ENCODE measurements at regions not wholly inside any gene's neighbourhood (a gene's known extent, or its start where the extent isn't known, plus 50 kb on each side); places are given as distances from the start of the nearest gene placed in this dataset.

DNA sequence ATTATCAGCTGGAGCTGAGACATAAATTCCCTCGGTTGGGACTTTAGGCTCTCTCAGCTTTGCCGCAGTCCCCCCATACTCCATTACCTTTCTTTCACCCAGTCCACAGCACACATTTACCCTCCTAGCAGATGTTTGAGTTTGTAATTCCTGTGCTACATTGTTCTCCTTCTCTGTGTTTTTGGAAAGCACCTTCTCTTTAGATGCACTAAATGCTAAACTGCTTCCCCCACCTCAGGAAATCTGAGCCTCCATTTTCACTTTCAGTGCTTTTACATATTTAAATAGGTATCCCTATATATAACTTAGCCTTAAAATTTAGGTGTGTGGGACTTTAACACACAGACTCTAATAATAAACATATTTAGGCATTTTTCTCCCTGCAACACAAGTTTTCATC is 356.9 kb downstream of the NFIB start:
- Mint-ChIP-seq H3K4me3 (no peak overlapping the region), H3K27ac (no peak overlapping the region), H3K36me3 (ENCODE audit: low read depth) (no peaks in the 10 kb centered on the region), H3K9me3 (no peaks in the 10 kb centered on the region), H3K4me1 (peaks cover 6% of the 10 kb centered on the region), H3K27me3 (ENCODE audit: insufficient read depth) (no peaks in the 10 kb centered on the region)
- TF ChIP-seq, protein P1, sequence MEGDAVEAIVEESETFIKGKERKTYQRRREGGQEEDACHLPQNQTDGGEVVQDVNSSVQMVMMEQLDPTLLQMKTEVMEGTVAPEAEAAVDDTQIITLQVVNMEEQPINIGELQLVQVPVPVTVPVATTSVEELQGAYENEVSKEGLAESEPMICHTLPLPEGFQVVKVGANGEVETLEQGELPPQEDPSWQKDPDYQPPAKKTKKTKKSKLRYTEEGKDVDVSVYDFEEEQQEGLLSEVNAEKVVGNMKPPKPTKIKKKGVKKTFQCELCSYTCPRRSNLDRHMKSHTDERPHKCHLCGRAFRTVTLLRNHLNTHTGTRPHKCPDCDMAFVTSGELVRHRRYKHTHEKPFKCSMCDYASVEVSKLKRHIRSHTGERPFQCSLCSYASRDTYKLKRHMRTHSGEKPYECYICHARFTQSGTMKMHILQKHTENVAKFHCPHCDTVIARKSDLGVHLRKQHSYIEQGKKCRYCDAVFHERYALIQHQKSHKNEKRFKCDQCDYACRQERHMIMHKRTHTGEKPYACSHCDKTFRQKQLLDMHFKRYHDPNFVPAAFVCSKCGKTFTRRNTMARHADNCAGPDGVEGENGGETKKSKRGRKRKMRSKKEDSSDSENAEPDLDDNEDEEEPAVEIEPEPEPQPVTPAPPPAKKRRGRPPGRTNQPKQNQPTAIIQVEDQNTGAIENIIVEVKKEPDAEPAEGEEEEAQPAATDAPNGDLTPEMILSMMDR (conservative IDR thresholded peaks at IDR 0.05) = no peak
- Histone ChIP-seq H3K36me3 (ENCODE audit: control insufficient read depth, insufficient read depth, low read length) (no peaks in the 10 kb centered on the region), H3K4me1 (ENCODE audit: control insufficient read depth, insufficient read depth, low read length) (no peaks in the 10 kb centered on the region), H3K4me3 (ENCODE audit: low read length) (no peak overlapping the region), H3K9me3 (ENCODE audit: control insufficient read depth, low read length) (no peaks in the 10 kb centered on the region), H3K27ac (ENCODE audit: low read depth, low read length) (no peak overlapping the region), H3K9ac (ENCODE audit: extremely low read depth, low read length, poor library complexity, severe bottlenecking) (no peak overlapping the region), H3K27me3 (ENCODE audit: control insufficient read depth, insufficient read depth, low read length, poor library complexity, severe bottlenecking) (no peaks in the 10 kb centered on the region)
- no peak for DNase-seq
- 87% methylated on average over 2 of the region's 2 CpGs; no CpG with 5 or more reads in 1 of the 2 experiments for WGBS, 2 experiments (ENCODE audit: insufficient coverage in 1 of 2, insufficient read length in 1 of 2)

DNA sequence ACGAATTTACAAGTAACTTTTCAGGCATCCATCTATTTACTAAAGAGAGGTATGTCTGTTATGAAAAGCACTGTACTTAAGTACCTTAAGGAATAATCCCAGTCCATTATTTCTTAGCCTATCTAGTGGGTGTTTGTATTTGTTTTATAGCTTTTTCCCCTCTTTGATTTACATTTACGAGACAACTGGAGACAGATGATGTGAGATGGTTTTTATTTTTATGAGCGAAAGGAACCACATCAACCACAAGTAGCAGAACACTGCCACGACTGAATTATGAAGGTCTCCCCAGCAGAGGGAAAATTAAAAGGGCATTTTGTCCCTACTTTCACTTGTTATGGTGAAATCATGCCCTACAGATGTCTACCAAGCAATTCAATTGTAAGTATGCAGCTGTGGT is 357.8 kb downstream of the NFIB start:
- WGBS, 2 experiments (ENCODE audit: insufficient coverage in 1 of 2, insufficient read length in 1 of 2) = 93 to 94% methylated on average over 2 to 3 of the region's 4 CpGs

DNA sequence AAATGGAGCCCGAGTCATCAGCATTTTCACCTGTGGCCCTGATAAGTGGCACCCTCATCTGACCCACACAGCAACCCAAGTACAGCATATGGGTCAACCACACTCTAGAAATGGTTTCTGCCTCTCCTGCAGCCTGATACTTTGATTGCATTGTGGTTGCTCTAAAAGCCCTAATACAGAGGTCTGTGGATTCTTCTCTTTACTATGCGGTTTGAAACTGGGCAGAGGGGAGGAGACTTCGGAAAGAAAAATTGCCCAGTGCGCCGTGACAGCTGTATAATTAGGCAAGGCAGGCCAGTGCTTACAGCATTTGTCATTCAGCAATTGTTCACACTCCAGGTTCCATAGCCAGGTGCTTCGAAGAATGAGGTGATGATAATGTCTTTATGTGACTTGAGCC is 361.0 kb downstream of the NFIB start:
- no peaks in the 10 kb centered on the region for H3K36me3 Mint-ChIP-seq (ENCODE audit: low read depth)
- H3K36me3 ChIP-seq (ENCODE audit: control insufficient read depth, insufficient read depth, low read length) = no peaks in the 10 kb centered on the region
- no peaks in the 10 kb centered on the region for H3K4me1 ChIP-seq (ENCODE audit: control insufficient read depth, insufficient read depth, low read length)
- TF ChIP-seq, protein P1 (conservative IDR thresholded peaks at IDR 0.05) = no peak
- peaks cover 6% of the 10 kb centered on the region for H3K4me1 Mint-ChIP-seq
- WGBS, 2 experiments (ENCODE audit: insufficient coverage in 1 of 2, insufficient read length in 1 of 2) = 92 to 100% methylated on average over 1 to 6 of the region's 6 CpGs
- no peaks in the 10 kb centered on the region for H3K9me3 Mint-ChIP-seq
- no peaks in the 10 kb centered on the region for H3K27me3 Mint-ChIP-seq (ENCODE audit: insufficient read depth)
- H3K27ac Mint-ChIP-seq = no peak overlapping the region
- no peak for DNase-seq
- H3K27ac ChIP-seq (ENCODE audit: low read depth, low read length) = no peak overlapping the region
- H3K4me3 ChIP-seq (ENCODE audit: low read length) = no peak overlapping the region
- H3K9me3 ChIP-seq (ENCODE audit: control insufficient read depth, low read length) = no peaks in the 10 kb centered on the region
- H3K9ac ChIP-seq (ENCODE audit: extremely low read depth, low read length, poor library complexity, severe bottlenecking) = no peak overlapping the region
- H3K27me3 ChIP-seq (ENCODE audit: control insufficient read depth, insufficient read depth, low read length, poor library complexity, severe bottlenecking) = no peaks in the 10 kb centered on the region
- H3K4me3 Mint-ChIP-seq = no peak overlapping the region

More for the DNA sequence above, 357.8 kb downstream of the NFIB start:
- Mint-ChIP-seq H3K4me1 (peaks cover 6% of the 10 kb centered on the region), H3K4me3 (no peak overlapping the region), H3K27me3 (ENCODE audit: insufficient read depth) (no peaks in the 10 kb centered on the region), H3K9me3 (no peaks in the 10 kb centered on the region), H3K27ac (no peak overlapping the region), H3K36me3 (ENCODE audit: low read depth) (no peaks in the 10 kb centered on the region)
- Histone ChIP-seq H3K27ac (ENCODE audit: low read depth, low read length) (no peak overlapping the region), H3K27me3 (ENCODE audit: control insufficient read depth, insufficient read depth, low read length, poor library complexity, severe bottlenecking) (no peaks in the 10 kb centered on the region), H3K36me3 (ENCODE audit: control insufficient read depth, insufficient read depth, low read length) (no peaks in the 10 kb centered on the region), H3K9ac (ENCODE audit: extremely low read depth, low read length, poor library complexity, severe bottlenecking) (no peak overlapping the region), H3K4me1 (ENCODE audit: control insufficient read depth, insufficient read depth, low read length) (no peaks in the 10 kb centered on the region), H3K4me3 (ENCODE audit: low read length) (no peak overlapping the region), H3K9me3 (ENCODE audit: control insufficient read depth, low read length) (no peaks in the 10 kb centered on the region)
- TF ChIP-seq, protein P1 (conservative IDR thresholded peaks at IDR 0.05) = no peak
- no peak for DNase-seq
